OCI-LY7 (cell line): ENCODE measurements at regions not wholly inside any gene's neighbourhood (a gene's known extent, or its start where the extent isn't known, plus 50 kb on each side); places are given as distances from the start of the nearest gene placed in this dataset.
A peak's percentile ranks its signal among the peaks of the same experiment; 100 is the strongest.

ENCODE experiments used
- BruUV-seq: library from RNA; stranded (reverse); fragments of 400-500 nt; replicated peaks from 2 replicates; lab custom pipeline; 2021; lab: Mats Ljungman, UMichigan
- CTCF ChIA-PET: fragments of 300-600 bp; sonication (Branson Sonifier 250); formaldehyde crosslinking; loops from one replicate; lab custom pipeline; 2022; ENCODE audit warnings: antibody characterized with exemption; ENCODE audit not compliant: unreplicated experiment; lab: Charles Lee
- POLR2A ChIA-PET: fragments of 300-600 bp; sonication (Branson Sonifier 250); formaldehyde crosslinking; loops from one replicate; lab custom pipeline; 2022; ENCODE audit warnings: antibody characterized with exemption; lab: Charles Lee
- DNase-seq: peaks from one replicate; pipeline ENCODE4 v3.0.0-alpha.2; 2015; ENCODE audit warnings: low spot score
- H2AFZ ChIP-seq: fragments of 200-600 bp; sonication (generic), shearing (Covaris generic); 2 replicates; pipeline ENCODE4 v1.6.1; 2014; ENCODE audit warnings: mild to moderate bottlenecking, antibody characterized with exemption, low read length, moderate library complexity
- H3K27ac ChIP-seq: fragments of 200-600 bp; sonication (generic); 2 replicates; pipeline ENCODE4 v1.5.1; 2014; ENCODE audit warnings: mixed run types, low read depth, mild to moderate bottlenecking, moderate library complexity, low read length, inconsistent platforms; ENCODE audit not compliant: poor library complexity, severe bottlenecking
- H3K36me3 ChIP-seq: fragments of 200-600 bp; sonication (generic); 2 replicates; pipeline ENCODE4 v1.6.1; 2014; ENCODE audit warnings: mild to moderate bottlenecking, antibody characterized with exemption, low read length, moderate library complexity, mixed read lengths; ENCODE audit not compliant: insufficient read depth
- H3K4me1 ChIP-seq: fragments of 200-600 bp; sonication (generic); 2 replicates; pipeline ENCODE4 v1.5.1; 2014; ENCODE audit warnings: mild to moderate bottlenecking, low read length; ENCODE audit not compliant: insufficient read depth, poor library complexity, severe bottlenecking
- H3K4me2 ChIP-seq: fragments of 200-600 bp; sonication (generic); 2 replicates; pipeline ENCODE4 v1.6.1; 2014; ENCODE audit warnings: mild to moderate bottlenecking, low read length
- H3K4me3 ChIP-seq: fragments of 200-600 bp; sonication (generic); 2 replicates; pipeline ENCODE4 v1.5.1; 2014; ENCODE audit warnings: mild to moderate bottlenecking, low read depth, low read length; ENCODE audit not compliant: poor library complexity, severe bottlenecking
- H3K79me2 ChIP-seq: fragments of 200-600 bp; sonication (generic); 2 replicates; pipeline ENCODE4 v1.6.1; 2016; ENCODE audit warnings: low read depth, mild to moderate bottlenecking, low read length, moderate library complexity, mixed read lengths; ENCODE audit not compliant: insufficient read depth
- H3K9me2 ChIP-seq: fragments of 200-600 bp; sonication (generic); 2 replicates; pipeline ENCODE4 v1.6.1; 2016; ENCODE audit warnings: mild to moderate bottlenecking, low read length, mixed read lengths; ENCODE audit not compliant: insufficient read depth
- H3K9me3 ChIP-seq: fragments of 200-600 bp; sonication (generic); 2 replicates; pipeline ENCODE4 v1.6.1; 2014; ENCODE audit warnings: mild to moderate bottlenecking, mixed run types, low read length, mixed read lengths
- H4K20me1 ChIP-seq: fragments of 200-600 bp; sonication (generic); 2 replicates; pipeline ENCODE4 v1.6.1; 2014; ENCODE audit warnings: mild to moderate bottlenecking, antibody characterized with exemption, low read length, moderate library complexity, mixed read lengths; ENCODE audit not compliant: insufficient read depth
- EZH2phosphoT487 ChIP-seq: fragments of 200-600 bp; sonication (generic); IDR thresholded peaks from 2 replicates; pipeline ENCODE4 v1.6.1; 2018; ENCODE audit warnings: low read depth, borderline replicate concordance, mild to moderate bottlenecking, mixed run types, antibody characterized with exemption, low read length, moderate library complexity, mixed read lengths
- intact Hi-C: fragments of 100-400 bp; cut with micrococcal nuclease; formaldehyde crosslinking; loops from one replicate; pipeline ENCODE4 v1.10.0; 2022; ENCODE audit not compliant: unreplicated experiment
- TF ChIP-seq, protein P1 (sequence below): fragments of 200-600 bp; sonication (generic); conservative IDR thresholded peaks from 2 replicates; pipeline ENCODE4 v1.5.1; 2014; ENCODE audit warnings: mild to moderate bottlenecking, antibody characterized with exemption, low read length, moderate library complexity, mixed read lengths

DNA sequence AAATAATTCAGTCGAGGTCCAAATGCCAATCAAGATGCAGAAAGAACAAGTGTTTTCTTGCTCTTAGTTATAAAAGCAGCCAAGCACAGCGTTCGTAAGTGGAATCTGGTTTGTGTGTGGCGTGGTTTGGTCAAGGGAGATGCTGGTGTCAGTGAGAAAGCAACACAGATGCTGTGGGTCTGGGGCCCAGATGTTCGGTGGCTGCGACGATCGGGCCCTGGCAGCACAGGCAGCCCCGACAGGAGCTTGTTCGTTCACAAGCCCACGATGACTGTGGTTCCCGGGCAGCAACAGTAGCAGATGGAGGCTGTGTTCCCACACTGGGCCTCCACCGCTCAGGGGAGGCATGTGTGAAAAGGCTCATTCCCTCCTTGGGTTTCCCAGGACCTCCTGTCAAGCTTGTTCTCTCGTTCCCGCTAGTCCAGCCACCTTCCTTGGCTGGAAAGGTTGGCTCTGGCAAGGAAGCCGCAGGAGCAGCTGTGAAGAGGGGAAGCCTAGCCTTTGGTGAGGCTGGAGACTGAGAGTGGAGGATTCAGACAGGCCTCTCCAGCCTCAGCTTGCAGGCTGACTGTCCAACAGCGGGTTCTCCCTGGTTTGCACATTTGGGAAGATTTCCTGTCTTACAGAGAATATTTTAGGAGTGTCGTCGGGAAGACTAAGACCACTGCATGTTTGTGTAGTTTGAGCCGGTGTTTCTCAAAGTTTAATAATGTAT lies 304.7 kb downstream of the QKI start:
- BruUV-seq, result no TSS peak
- POLR2A ChIA-PET, result interaction anchor here (0.6 to 1.5 kb wide), 2 partner anchors 10 to 698 kb away, joined by 3 read pairs; no protein-coding TSS in a partner anchor
- Histone ChIP-seq H3K9me3 (no peaks in the 10 kb centered on the region), H3K27ac (no peak overlapping the region), H2AFZ (no peak overlapping the region), H3K9me2 (no peaks in the 10 kb centered on the region), H3K4me1 (peaks cover 65% of the 10 kb centered on the region), H3K79me2 (no peaks in the 10 kb centered on the region), H3K36me3 (no peaks in the 10 kb centered on the region), H3K4me3 (no peak overlapping the region), H4K20me1 (no peaks in the 10 kb centered on the region), H3K4me2 (peak overlapping the region; percentile 48; the same call in 1 of the 2 replicates)
- intact Hi-C loops, result no loop called here
- no peak for DNase-seq
- TF ChIP-seq, protein P1, sequence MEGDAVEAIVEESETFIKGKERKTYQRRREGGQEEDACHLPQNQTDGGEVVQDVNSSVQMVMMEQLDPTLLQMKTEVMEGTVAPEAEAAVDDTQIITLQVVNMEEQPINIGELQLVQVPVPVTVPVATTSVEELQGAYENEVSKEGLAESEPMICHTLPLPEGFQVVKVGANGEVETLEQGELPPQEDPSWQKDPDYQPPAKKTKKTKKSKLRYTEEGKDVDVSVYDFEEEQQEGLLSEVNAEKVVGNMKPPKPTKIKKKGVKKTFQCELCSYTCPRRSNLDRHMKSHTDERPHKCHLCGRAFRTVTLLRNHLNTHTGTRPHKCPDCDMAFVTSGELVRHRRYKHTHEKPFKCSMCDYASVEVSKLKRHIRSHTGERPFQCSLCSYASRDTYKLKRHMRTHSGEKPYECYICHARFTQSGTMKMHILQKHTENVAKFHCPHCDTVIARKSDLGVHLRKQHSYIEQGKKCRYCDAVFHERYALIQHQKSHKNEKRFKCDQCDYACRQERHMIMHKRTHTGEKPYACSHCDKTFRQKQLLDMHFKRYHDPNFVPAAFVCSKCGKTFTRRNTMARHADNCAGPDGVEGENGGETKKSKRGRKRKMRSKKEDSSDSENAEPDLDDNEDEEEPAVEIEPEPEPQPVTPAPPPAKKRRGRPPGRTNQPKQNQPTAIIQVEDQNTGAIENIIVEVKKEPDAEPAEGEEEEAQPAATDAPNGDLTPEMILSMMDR, result no peak
- TF ChIP-seq EZH2phosphoT487, result no peak
- CTCF ChIA-PET, result interaction anchor here (1.6 kb wide), 1 partner anchor 11 kb away, joined by 6 read pairs; no protein-coding TSS in a partner anchor

DNA sequence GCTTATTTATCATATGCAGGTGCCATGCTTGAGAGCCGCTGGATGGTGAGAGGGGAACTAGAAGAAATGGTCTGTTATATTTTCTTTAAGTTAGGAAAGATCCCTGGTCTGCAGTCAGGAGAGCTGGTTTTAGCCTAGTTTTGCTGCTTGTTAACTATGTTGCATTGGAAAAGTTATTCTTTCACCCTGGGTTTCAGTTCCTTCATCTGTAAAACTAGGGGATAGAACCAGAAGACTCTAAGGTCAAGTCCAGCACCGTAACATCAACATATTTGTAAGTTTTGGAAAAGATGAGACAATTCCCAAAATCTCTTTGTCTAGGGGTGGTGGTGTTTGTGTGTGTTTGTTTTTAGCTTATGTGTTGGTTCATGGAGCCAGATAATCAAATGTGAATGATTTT lies 304.0 kb downstream of the QKI start:
- H3K27ac ChIP-seq, result no peak overlapping the region
- BruUV-seq, result no TSS peak
- intact Hi-C loops, result no loop called here
- H3K36me3 ChIP-seq, result no peaks in the 10 kb centered on the region
- H3K9me2 ChIP-seq, result no peaks in the 10 kb centered on the region
- peak overlapping the region; percentile 48 for H3K4me2 ChIP-seq
- peak overlapping the region; percentile 53; the same call in 1 of the 2 replicates for H2AFZ ChIP-seq
- POLR2A ChIA-PET, result interaction anchor here (0.5 to 1.5 kb wide), 4 partner anchors 11 to 698 kb away, joined by 3 to 6 read pairs (median 4); no protein-coding TSS in a partner anchor
- CTCF ChIA-PET, result interaction anchor here (0.9 to 1.6 kb wide), 2 partner anchors 10 to 98 kb away, joined by 3 to 6 read pairs; no protein-coding TSS in a partner anchor
- no peaks in the 10 kb centered on the region for H4K20me1 ChIP-seq
- peaks cover 59% of the 10 kb centered on the region for H3K4me1 ChIP-seq
- H3K9me3 ChIP-seq, result no peaks in the 10 kb centered on the region
- no peaks in the 10 kb centered on the region for H3K79me2 ChIP-seq
- no peak for DNase-seq
- no peak for TF ChIP-seq EZH2phosphoT487
- TF ChIP-seq, protein P1, result no peak
- H3K4me3 ChIP-seq, result no peak overlapping the region
